ENCODE measurements at regions not wholly inside any gene's neighbourhood (a gene's known extent, or its start where the extent isn't known, plus 50 kb on each side); places are given as distances from the start of the nearest gene placed in this dataset.
"Not testable (repeated sequence)": the region's sequence is repeated elsewhere in the genome, so short reads cannot be mapped to it uniquely, and the experiment has no call there.

- no peak for DNase-seq
These were observed 253.4 kb upstream of the CNTNAP4 start for GRCh38 chr16:76023835-76024234.

GRCh38 chr16:76035689-76036088 lies 241.5 kb upstream of the CNTNAP4 start:
- no peak for DNase-seq

DNA sequence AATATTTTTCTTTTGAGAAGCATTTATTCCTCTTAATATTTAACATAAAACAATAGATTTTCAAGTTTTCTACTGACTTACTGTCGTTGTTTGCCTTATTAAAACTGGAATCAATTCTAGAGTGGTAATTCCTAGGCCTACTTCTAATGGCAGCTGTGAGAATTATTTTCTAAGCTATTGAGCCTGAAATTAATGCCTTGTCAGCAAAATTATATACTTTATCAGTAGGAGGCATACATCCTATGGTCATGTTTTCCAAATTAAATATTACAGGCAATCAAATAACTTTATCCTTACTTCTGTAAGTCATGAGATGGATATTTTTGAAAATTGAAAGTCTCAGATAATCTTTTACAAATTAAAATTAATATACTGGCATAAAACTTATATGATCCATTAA lies 239.1 kb upstream of the CNTNAP4 start:
- no peak for DNase-seq

DNA sequence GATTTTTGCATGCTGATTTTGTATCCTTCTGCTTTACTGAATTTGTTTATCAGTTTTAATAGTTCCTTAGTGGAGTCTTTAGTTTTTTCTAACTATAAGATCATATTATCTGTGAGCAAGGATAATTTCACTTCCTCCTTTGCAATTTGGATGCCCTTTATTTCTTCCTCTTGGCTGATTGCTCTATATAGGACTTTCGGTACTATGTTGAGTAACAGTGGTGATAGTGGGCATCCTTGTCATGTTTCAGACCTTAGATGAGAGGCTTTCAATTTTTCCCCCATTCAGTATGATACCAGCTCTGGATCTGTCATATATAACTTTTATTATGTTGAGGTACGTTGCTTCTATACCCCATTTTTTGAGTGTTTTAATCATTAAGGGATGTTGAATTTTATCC lies 224.5 kb upstream of the CNTNAP4 start:
- DNase-seq = no peak

GRCh38 chr16:76059186-76059585 lies 218.0 kb upstream of the CNTNAP4 start:
- DNase-seq = no peak

DNA sequence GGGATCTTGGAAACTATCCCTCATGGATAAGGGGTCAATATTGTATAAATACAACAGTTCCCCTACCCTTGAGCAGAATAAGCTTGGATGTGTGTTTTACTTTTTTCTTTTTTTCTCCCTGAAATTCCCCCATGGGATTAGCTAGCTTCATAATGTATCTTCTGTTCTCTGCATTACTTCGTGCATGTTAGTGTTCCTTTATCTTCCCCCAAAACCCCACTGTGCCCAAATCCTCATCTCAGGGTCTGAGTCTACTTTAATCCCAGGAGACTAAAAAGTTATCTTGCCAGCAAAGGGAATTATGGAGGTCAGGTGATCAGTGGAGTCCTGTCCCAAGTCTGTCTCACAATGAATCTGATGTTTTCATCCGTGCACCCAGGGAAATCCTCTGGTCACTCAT lies 217.5 kb upstream of the CNTNAP4 start:
- DNase-seq = no peak

DNA sequence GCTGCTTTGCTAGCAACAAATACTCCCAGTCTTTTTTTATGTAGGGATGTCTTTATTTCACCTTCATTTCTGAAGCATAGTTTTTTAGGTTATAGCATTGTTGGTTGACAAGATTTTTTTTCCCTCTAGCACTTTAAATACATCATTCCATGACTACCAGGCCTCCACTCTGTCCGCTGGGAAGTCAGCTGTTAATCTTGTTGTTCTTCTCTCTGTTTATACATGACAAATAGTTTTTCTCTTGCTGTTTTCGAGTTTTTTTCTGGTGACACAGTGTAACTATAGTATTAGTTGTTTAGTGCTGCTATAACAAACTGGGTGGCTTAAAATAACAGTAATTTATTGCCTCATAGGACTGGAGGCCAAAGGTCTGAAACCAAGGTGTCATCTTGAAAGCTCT lies 205.5 kb upstream of the CNTNAP4 start:
- DNase-seq = no peak

DNA sequence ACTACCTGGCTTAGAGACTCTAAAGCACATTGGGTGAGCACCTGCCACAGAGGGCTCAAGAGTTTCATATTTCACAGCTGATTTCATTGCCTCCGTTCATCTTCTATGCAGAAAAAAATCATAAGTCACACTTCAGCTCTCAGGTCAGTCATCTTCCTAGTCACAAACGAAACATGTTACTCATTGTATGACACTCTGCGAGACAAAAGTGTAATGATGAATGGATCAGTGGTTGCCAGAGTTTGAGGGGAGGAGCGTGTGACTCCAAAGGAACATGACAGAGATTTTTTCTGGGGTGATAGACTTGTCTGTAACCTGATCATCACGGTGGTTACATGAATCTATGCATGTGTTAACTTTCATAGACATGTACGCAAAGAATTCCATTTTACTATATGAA lies 195.2 kb upstream of the CNTNAP4 start:
- DNase-seq = no peak

- no peak for DNase-seq
These were observed 170.6 kb upstream of the CNTNAP4 start for GRCh38 chr16:76106647-76107046.

GRCh38 chr16:76108460-76108859 lies 168.7 kb upstream of the CNTNAP4 start:
- DNase-seq = no peak

GRCh38 chr16:76114681-76115080 lies 162.5 kb upstream of the CNTNAP4 start:
- DNase-seq = no peak

- no peak for DNase-seq
These were observed 158.9 kb upstream of the CNTNAP4 start for GRCh38 chr16:76118344-76118743.

GRCh38 chr16:76121636-76122035 lies 155.6 kb upstream of the CNTNAP4 start:
- no peak for DNase-seq

GRCh38 chr16:76123966-76124365 lies 153.2 kb upstream of the CNTNAP4 start:
- DNase-seq = no peak

DNA sequence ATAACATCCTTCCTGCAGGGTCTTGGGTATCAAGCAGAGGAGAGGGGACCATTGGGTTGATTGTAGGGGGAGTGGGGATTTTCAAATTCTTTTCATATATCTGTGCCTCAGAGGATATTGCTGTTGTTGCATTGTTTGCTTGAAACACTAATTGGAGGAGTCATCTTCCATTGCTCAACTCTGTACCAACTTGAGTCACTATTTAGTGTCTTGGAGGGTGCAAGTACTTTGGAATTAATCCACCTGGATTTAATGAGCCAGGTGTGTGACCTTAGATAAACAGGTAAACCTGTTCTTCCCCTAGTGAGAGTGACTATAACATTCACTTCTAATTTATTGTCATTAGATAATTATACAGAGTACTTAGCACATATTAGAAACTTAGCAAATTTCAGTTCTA lies 151.3 kb upstream of the CNTNAP4 start:
- DNase-seq = no peak

- not testable (repeated sequence) for DNase-seq
These were observed 139.1 kb upstream of the CNTNAP4 start for GRCh38 chr16:76138056-76138455.

DNA sequence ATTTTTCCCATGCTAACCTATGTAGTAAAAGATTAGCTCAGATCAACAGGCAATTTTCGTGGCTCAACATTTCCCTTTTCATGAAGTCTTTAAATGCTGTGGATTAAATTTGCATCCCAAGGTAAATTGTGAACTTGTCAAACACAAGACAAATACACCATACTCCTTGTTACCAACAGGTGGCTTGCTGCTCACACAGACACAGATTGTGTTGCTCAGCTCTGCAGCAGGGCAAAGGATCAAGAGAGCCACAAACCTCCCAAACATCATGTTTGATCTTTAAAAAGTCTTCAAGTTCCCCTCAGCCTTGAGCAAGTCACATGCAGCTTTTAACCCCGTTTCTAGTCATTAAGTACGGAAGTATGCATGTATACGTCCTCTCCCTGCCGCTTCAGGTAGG lies 119.6 kb upstream of the CNTNAP4 start:
- DNase-seq = no peak

GRCh38 chr16:76162046-76162445 lies 115.2 kb upstream of the CNTNAP4 start:
- no peak for DNase-seq

GRCh38 chr16:76164970-76165558 lies 112.1 kb upstream of the CNTNAP4 start:
- DNase-seq = no peak

- DNase-seq = no peak
These were observed 101.5 kb upstream of the CNTNAP4 start for GRCh38 chr16:76175718-76176117.

DNA sequence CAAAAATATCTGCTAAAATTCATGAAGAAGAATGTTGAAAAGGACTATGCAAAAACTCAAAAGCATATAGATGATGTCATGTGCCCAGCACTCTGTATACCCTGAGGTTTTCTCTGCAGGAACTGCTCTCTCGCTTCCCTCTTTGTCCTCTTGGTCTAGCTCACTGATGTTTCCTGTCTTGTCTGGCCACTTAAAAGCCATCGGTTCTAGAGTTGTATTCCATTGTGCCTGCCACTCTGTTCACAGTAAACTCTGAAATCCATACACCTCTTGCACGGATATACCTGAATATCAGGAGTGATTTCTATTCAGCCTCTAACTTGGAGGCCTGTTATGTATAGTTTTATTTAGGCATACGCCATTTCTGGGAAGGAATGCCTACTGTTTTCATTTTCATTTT lies 101.0 kb upstream of the CNTNAP4 start:
- DNase-seq = no peak

DNA sequence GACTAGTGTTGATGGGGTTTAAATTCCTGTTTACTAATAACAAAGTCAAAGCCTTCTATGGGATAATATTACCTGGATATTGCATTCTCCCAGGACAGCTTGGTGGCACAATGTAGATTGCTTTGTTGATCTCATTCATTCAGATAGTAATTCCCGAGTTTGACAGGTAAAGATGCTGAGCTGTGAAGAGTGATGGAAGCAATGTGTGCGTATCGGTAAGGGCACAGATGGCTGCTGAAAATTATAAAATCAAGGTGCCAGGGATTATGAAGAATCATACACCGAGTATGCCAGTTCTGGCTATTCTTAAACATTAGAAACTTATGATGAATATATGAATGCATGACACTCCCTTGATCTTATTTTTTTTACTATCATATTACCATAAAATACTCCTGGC lies 100.6 kb upstream of the CNTNAP4 start:
- DNase-seq = no peak

- DNase-seq = no peak
These were observed 95.1 kb upstream of the CNTNAP4 start for GRCh38 chr16:76182041-76182635.

- no peak for DNase-seq
These were observed 93.6 kb upstream of the CNTNAP4 start for GRCh38 chr16:76183647-76184046.

DNA sequence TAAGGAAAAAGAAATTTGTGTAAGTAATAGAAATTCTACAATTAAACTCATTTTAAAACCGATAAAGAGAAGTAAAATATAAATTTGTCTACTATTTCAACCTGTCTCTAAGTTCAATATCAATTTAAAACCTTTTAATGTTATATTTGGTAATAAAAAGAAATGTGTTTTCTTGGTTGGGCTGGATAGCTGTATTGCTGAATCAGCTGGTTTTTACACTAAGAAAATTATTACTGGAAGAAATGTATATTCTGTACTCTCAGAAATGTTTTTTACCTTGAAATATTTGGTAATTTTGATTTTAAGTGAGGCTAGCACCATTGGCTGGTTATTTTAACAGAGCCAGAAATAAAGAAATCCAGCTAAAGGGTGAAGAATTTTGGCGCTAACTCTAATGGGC lies 87.1 kb upstream of the CNTNAP4 start:
- DNase-seq = no peak
